ENCODE measurements at regions not wholly inside any gene's neighbourhood (a gene's known extent, or its start where the extent isn't known, plus 50 kb on each side); places are given as distances from the start of the nearest gene placed in this dataset.
A peak's percentile ranks its signal among the peaks of the same experiment; 100 is the strongest.
"Not testable (repeated sequence)": the region's sequence is repeated elsewhere in the genome, so short reads cannot be mapped to it uniquely, and the experiment has no call there.

- DNase-seq (ENCODE audit: low read depth) = no peak
These were observed 70.1 kb downstream of the ZNF330 start for GRCh38 chr4:141290771-141291170.

GRCh38 chr4:141294306-141294705 is 73.6 kb downstream of the ZNF330 start:
- no peak for DNase-seq (ENCODE audit: low read depth)

- DNase-seq (ENCODE audit: low read depth) = no peak
These were observed 80.5 kb downstream of the ZNF330 start for GRCh38 chr4:141301216-141301615.

- DNase-seq (ENCODE audit: low read depth) = no peak
These were observed 82.2 kb downstream of the ZNF330 start for GRCh38 chr4:141302924-141303323.

GRCh38 chr4:141304346-141304745 is 83.7 kb downstream of the ZNF330 start:
- no peak for DNase-seq (ENCODE audit: low read depth)

- DNase-seq (ENCODE audit: low read depth) = no peak
These were observed 85.6 kb downstream of the ZNF330 start for GRCh38 chr4:141306331-141306730.

- DNase-seq (ENCODE audit: low read depth) = peak; percentile 72
These were observed 86.6 kb downstream of the ZNF330 start for GRCh38 chr4:141307241-141307689.

GRCh38 chr4:141309874-141310273 is 89.2 kb downstream of the ZNF330 start:
- DNase-seq (ENCODE audit: low read depth) = no peak

- no peak for DNase-seq (ENCODE audit: low read depth)
These were observed 90.8 kb downstream of the ZNF330 start for GRCh38 chr4:141311246-141312204.

GRCh38 chr4:141314627-141315026 is 93.9 kb downstream of the ZNF330 start:
- DNase-seq (ENCODE audit: low read depth) = no peak

GRCh38 chr4:141328560-141329173 is 108.0 kb downstream of the ZNF330 start:
- no peak for DNase-seq (ENCODE audit: low read depth)

- DNase-seq (ENCODE audit: low read depth) = peak; percentile 71
These were observed 108.5 kb downstream of the ZNF330 start for GRCh38 chr4:141329174-141329569.

- no peak for DNase-seq (ENCODE audit: low read depth)
These were observed 109.9 kb downstream of the ZNF330 start for GRCh38 chr4:141330616-141331015.

- no peak for DNase-seq (ENCODE audit: low read depth)
These were observed 111.1 kb downstream of the ZNF330 start for GRCh38 chr4:141331534-141332358.

- DNase-seq (ENCODE audit: low read depth) = not testable (repeated sequence)
These were observed 111.9 kb downstream of the ZNF330 start for GRCh38 chr4:141332359-141333181.

- peak; percentile 51 for DNase-seq (ENCODE audit: low read depth)
These were observed 112.9 kb downstream of the ZNF330 start for GRCh38 chr4:141333456-141334230.

GRCh38 chr4:141335166-141335565 is 114.5 kb downstream of the ZNF330 start:
- no peak for DNase-seq (ENCODE audit: low read depth)

GRCh38 chr4:141338238-141338637 is 117.5 kb downstream of the ZNF330 start:
- DNase-seq (ENCODE audit: low read depth) = no peak

GRCh38 chr4:141339391-141339790 is 118.7 kb downstream of the ZNF330 start:
- DNase-seq (ENCODE audit: low read depth) = peak; percentile 33

GRCh38 chr4:141339966-141340365 is 119.3 kb downstream of the ZNF330 start:
- peak; percentile 15 for DNase-seq (ENCODE audit: low read depth)

Data from LHCN-M2 (cell line).